IMR-90 (cell line): ENCODE measurements at regions not wholly inside any gene's neighbourhood (a gene's known extent, or its start where the extent isn't known, plus 50 kb on each side); places are given as distances from the start of the nearest gene placed in this dataset.

ENCODE experiments used
- ATAC-seq: fragments of 200-7000 bp; cut with Tn5 transposase; 2 replicates; pipeline ENCODE4 v1.9.1; 2020; ENCODE audit warnings: low read depth, mild to moderate bottlenecking, moderate library complexity
- BruUV-seq: library from RNA; stranded (reverse); fragments of 400-500 nt; replicated peaks from 2 replicates; lab custom pipeline; 2021; lab: Mats Ljungman, UMichigan
- CTCF ChIA-PET: fragments of 300-600 bp; formaldehyde crosslinking; extraction: SDS; loops from one replicate; lab custom pipeline; 2021; ENCODE audit warnings: antibody characterized with exemption; lab: Yijun Ruan, JAX
- POLR2A ChIA-PET: fragments of 300-600 bp; sonication (Branson Sonifier 250); formaldehyde crosslinking; loops from one replicate; lab custom pipeline; 2022; ENCODE audit warnings: antibody characterized with exemption; ENCODE audit not compliant: unreplicated experiment; lab: Charles Lee
- DNase-seq: peaks from one replicate; pipeline ENCODE4 v3.0.0; 2013
- H2AFZ ChIP-seq: replicated peaks from 2 replicates; pipeline ENCODE3; 2013; ENCODE audit warnings: low read length, mild to moderate bottlenecking; ENCODE audit not compliant: poor library complexity
- H2AK5ac ChIP-seq: 2 replicates; pipeline ENCODE4 v1.6.1; 2013; ENCODE audit warnings: low read depth, low read length, inconsistent platforms
- H2AK9ac ChIP-seq: replicated peaks from 2 replicates; pipeline ENCODE3; 2013; ENCODE audit warnings: mild to moderate bottlenecking, low read depth, low read length, moderate library complexity; ENCODE audit not compliant: poor library complexity
- H2BK120ac ChIP-seq: 2 replicates; pipeline ENCODE4 v1.6.1; 2013; ENCODE audit warnings: low read depth, low read length, inconsistent platforms
- H2BK15ac ChIP-seq: 3 replicates; pipeline ENCODE4 v1.6.1; 2013; ENCODE audit warnings: low read depth, low read length, inconsistent platforms
- H2BK20ac ChIP-seq: 2 replicates; pipeline ENCODE4 v1.6.1; 2013; ENCODE audit warnings: low read depth, mild to moderate bottlenecking, inconsistent platforms, low read length, moderate library complexity
- H2BK5ac ChIP-seq: 2 replicates; pipeline ENCODE4 v1.6.1; 2013; ENCODE audit warnings: mild to moderate bottlenecking, low read depth, low read length, inconsistent platforms; ENCODE audit not compliant: poor library complexity, severe bottlenecking
- H3K14ac ChIP-seq: replicated peaks from 2 replicates; pipeline ENCODE4 v1.6.1; 2013; ENCODE audit warnings: low read depth, low read length, inconsistent platforms
- H3K18ac ChIP-seq: 2 replicates; pipeline ENCODE4 v1.6.1; 2013; ENCODE audit warnings: low read depth, low read length, control low read depth
- H3K23ac ChIP-seq: 2 replicates; pipeline ENCODE4 v1.6.1; 2013; ENCODE audit warnings: low read depth, low read length, inconsistent platforms
- H3K27ac ChIP-seq: 2 replicates; pipeline ENCODE4 v1.5.1; 2013; ENCODE audit warnings: mild to moderate bottlenecking, control low read depth, low read length; ENCODE audit not compliant: insufficient read depth
- H3K27me3 ChIP-seq: 2 replicates; pipeline ENCODE4 v1.6.1; 2013; ENCODE audit warnings: low read length; ENCODE audit not compliant: control insufficient read depth, insufficient read depth
- H3K36me3 ChIP-seq: 2 replicates; pipeline ENCODE4 v1.6.1; 2013; ENCODE audit warnings: low read length, mixed read lengths; ENCODE audit not compliant: control insufficient read depth, insufficient read depth
- H3K4ac ChIP-seq: 2 replicates; pipeline ENCODE4 v1.6.1; 2013; ENCODE audit warnings: low read depth, low read length, inconsistent platforms
- H3K4me1 ChIP-seq: 2 replicates; pipeline ENCODE4 v1.6.1; 2013; ENCODE audit warnings: low read length, mixed read lengths; ENCODE audit not compliant: control insufficient read depth, insufficient read depth
- H3K4me2 ChIP-seq: 2 replicates; pipeline ENCODE4 v1.6.1; 2013; ENCODE audit warnings: low read depth, mild to moderate bottlenecking, control low read depth, low read length, moderate library complexity
- H3K4me3 ChIP-seq: 2 replicates; pipeline ENCODE4 v1.5.1; 2013; ENCODE audit warnings: low read depth, mild to moderate bottlenecking, control low read depth, low read length, moderate library complexity; ENCODE audit not compliant: insufficient read depth
- H3K56ac ChIP-seq: 2 replicates; pipeline ENCODE4 v1.6.1; 2013; ENCODE audit warnings: low read length, inconsistent platforms; ENCODE audit not compliant: insufficient read depth; ENCODE audit errors: extremely low read depth
- H3K79me1 ChIP-seq, 2 experiments: 2 replicates each; pipeline ENCODE4 v1.6.1; 2013; ENCODE audit warnings: low read length in 2 of 2, inconsistent platforms in 1 of 2, low read depth in 1 of 2
- H3K9ac ChIP-seq: 2 replicates; pipeline ENCODE4 v1.6.1; 2013; ENCODE audit warnings: low read depth, low read length, control low read depth
- H3K9me1 ChIP-seq: 2 replicates; pipeline ENCODE4 v1.6.1; 2013; ENCODE audit warnings: low read length, inconsistent platforms; ENCODE audit not compliant: insufficient read depth
- H3K9me3 ChIP-seq: 2 replicates; pipeline ENCODE4 v1.6.1; 2013; ENCODE audit warnings: low read length; ENCODE audit not compliant: control insufficient read depth, insufficient read depth
- H4K20me1 ChIP-seq: 2 replicates; pipeline ENCODE4 v1.6.1; 2013; ENCODE audit warnings: low read length, inconsistent platforms; ENCODE audit not compliant: insufficient read depth
- H4K5ac ChIP-seq: 2 replicates; pipeline ENCODE4 v1.6.1; 2013; ENCODE audit warnings: mild to moderate bottlenecking, low read depth, low read length, control low read depth
- H4K8ac ChIP-seq, 2 experiments: 2 replicates each; pipeline ENCODE4 v1.6.1; 2013; ENCODE audit warnings: low read depth in 2 of 2, low read length in 2 of 2, control low read depth in 1 of 2, inconsistent platforms in 1 of 2
- H4K91ac ChIP-seq: 2 replicates; pipeline ENCODE4 v1.6.1; 2013; ENCODE audit warnings: low read depth, low read length, inconsistent platforms; ENCODE audit not compliant: insufficient read depth
- CHD1 ChIP-seq: IDR thresholded peaks from 2 replicates; pipeline ENCODE4 v1.6.1; 2012; ENCODE audit warnings: low read depth, low read length, improper control_type of control experiment
- RCOR1 ChIP-seq: IDR thresholded peaks from 2 replicates; pipeline ENCODE4 v1.6.1; 2012; ENCODE audit warnings: mild to moderate bottlenecking, low read length, improper control_type of control experiment; ENCODE audit not compliant: insufficient replicate concordance
- RFX5 ChIP-seq: IDR thresholded peaks from 2 replicates; pipeline ENCODE4 v1.8.0; 2012; ENCODE audit warnings: low read depth, mild to moderate bottlenecking, low read length, moderate library complexity
- WGBS, 2 experiments: methylation state at CpG; one replicate each; pipeline versions ENCODE4 v1.1.5 to v1.1.7; 2013; ENCODE audit warnings: missing lambda C conversion rate in 2 of 2; ENCODE audit not compliant: insufficient read length in 1 of 2; ENCODE audit errors: extremely low coverage in 2 of 2; 5-methylcytosine and 5-hydroxymethylcytosine counted together
- dilution Hi-C: fragments of 300-500 bp; cut with HindIII; formaldehyde crosslinking; loops from one replicate; pipeline ENCODE4 v1.14.3; 2018; ENCODE audit warnings: low sequenced_read_pairs; ENCODE audit not compliant: unreplicated experiment
- in situ Hi-C: fragments of 300-500 bp; cut with MboI; formaldehyde crosslinking; loops from 3 replicates; pipeline ENCODE4 v1.14.3; 2019; ENCODE audit warnings: low sequenced_read_pairs, inconsistent platforms, mixed read lengths
- intact Hi-C: fragments of 100-400 bp; cut with micrococcal nuclease; formaldehyde crosslinking; loops from 2 replicates; pipeline ENCODE4 v1.10.0; 2022

DNA sequence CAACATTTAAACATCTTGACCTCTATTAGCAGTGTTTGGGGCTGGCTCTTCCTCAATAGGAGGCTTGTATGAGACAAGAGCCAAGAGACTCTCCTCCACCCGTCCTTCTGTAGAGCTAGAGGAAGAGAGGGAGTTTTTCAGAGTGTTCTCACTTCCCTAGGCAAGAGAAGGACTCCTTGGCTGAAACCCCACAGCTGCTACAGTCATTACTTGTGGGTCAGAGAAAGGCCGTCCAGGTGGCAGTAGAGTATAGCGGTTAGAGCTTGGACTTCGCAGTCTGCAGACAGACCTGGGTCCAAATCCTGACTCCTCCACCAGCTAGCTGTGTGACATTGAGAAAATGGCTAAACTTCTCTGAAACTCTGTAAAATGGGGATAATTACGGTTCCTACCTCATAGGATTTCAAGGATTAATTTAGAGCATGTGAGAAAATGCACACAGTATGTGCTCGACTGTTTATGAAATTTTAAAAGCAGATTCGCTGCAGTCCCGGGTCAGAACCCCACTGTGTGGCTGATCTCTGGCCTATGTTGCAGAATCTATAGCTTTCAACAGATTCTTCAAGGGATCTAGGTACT, 80.8 kb upstream of the ARAP3 start:
- no peaks in the 10 kb centered on the region for H3K4me1 ChIP-seq
- H3K36me3 ChIP-seq, result no peaks in the 10 kb centered on the region
- intact Hi-C loops (no loop called here), dilution Hi-C loops (no loop called here), in situ Hi-C loops (no loop called here)
- no peak overlapping the region for H3K23ac ChIP-seq
- H2BK5ac ChIP-seq, result no peak overlapping the region
- no peak overlapping the region for H2BK20ac ChIP-seq
- ChIA-PET CTCF (interaction anchor here (1.3 kb wide), 1 partner anchor 59 kb away, joined by 3 read pairs; no protein-coding TSS in a partner anchor), POLR2A (no interaction called here)
- no peak overlapping the region for H4K5ac ChIP-seq
- no peak for ATAC-seq
- no peaks in the 10 kb centered on the region for H3K9me3 ChIP-seq
- no TSS peak for BruUV-seq
- no peak overlapping the region for H4K8ac ChIP-seq
- no peak overlapping the region for H3K27ac ChIP-seq
- no peak overlapping the region for H3K18ac ChIP-seq
- no peak overlapping the region for H3K9ac ChIP-seq
- H3K4me2 ChIP-seq, result no peak overlapping the region
- TF ChIP-seq RCOR1, result no peak
- no peak for TF ChIP-seq CHD1
- TF ChIP-seq RFX5, result no peak
- no peak overlapping the region for H2BK120ac ChIP-seq
- no peaks in the 10 kb centered on the region for H3K79me1 ChIP-seq
- H4K91ac ChIP-seq, result no peak overlapping the region
- H3K27me3 ChIP-seq, result peaks cover 79% of the 10 kb centered on the region
- H2AK9ac ChIP-seq, result no peak overlapping the region
- H3K4me3 ChIP-seq, result no peak overlapping the region
- H2AK5ac ChIP-seq, result no peak overlapping the region
- DNase-seq, result no peak
- no peak overlapping the region for H3K56ac ChIP-seq
- 64% methylated on average over 2 of the region's 8 CpGs; no CpG with 5 or more reads in 1 of the 2 experiments for WGBS, 2 experiments
- H3K9me1 ChIP-seq, result no peaks in the 10 kb centered on the region
- H2BK15ac ChIP-seq, result no peak overlapping the region
- H4K20me1 ChIP-seq, result no peaks in the 10 kb centered on the region
- H2AFZ ChIP-seq, result no peak overlapping the region
- no peak overlapping the region for H3K4ac ChIP-seq
- no peak overlapping the region for H3K14ac ChIP-seq
